HepG2 (cell line): ENCODE measurements at regions not wholly inside any gene's neighbourhood (a gene's known extent, or its start where the extent isn't known, plus 50 kb on each side); places are given as distances from the start of the nearest gene placed in this dataset.

ENCODE experiments used
- ATAC-seq: fragments of 200-7000 bp; cut with Tn5 transposase; 3 replicates; pipeline ENCODE4 v1.9.1; 2020; ENCODE audit warnings: mild to moderate bottlenecking, moderate library complexity
- BruUV-seq: library from RNA; stranded (reverse); fragments of 400-500 nt; replicated peaks from 2 replicates; lab custom pipeline; 2021; lab: Mats Ljungman, UMichigan
- CTCF ChIA-PET: fragments of 300-600 bp; formaldehyde crosslinking; extraction: SDS; loops from one replicate; lab custom pipeline; 2021; ENCODE audit warnings: low total read pairs, inconsistent platforms, low intra/inter-chr PET ratio; lab: Yijun Ruan, JAX
- POLR2A ChIA-PET: fragments of 350-600 bp; sonication (Branson Sonifier 250); formaldehyde crosslinking; loops from one replicate; lab custom pipeline; 2020; ENCODE audit warnings: antibody characterized with exemption, inconsistent platforms; lab: Yijun Ruan, JAX
- DNase-seq: peaks from one replicate; pipeline ENCODE4 v3.0.0-alpha.2; 2015; ENCODE audit warnings: low spot score
- FAIRE-seq: peaks from 3 replicates; lab custom pipeline; 2011; peaks lifted over from hg19 to GRCh38; lab: Jason Lieb, UNC
- H2AFZ ChIP-seq: one replicate; pipeline ENCODE4 v1.6.1; 2011; ENCODE audit warnings: low read length, inconsistent platforms
- H3K27ac ChIP-seq: fragments of 300-600 bp; 3 replicates; pipeline ENCODE4 v1.8.0; 2011; ENCODE audit warnings: mixed run types, mild to moderate bottlenecking, mixed read lengths, low read length, inconsistent platforms; ENCODE audit not compliant: insufficient read depth; ENCODE audit errors: extremely low read length
- H3K27me3 ChIP-seq, 2 experiments: fragments of 200-600 bp in 1 of 2; 2 replicates in 1 of 2; 3 replicates in 1 of 2; pipeline versions ENCODE4 v1.6.0 to v1.8.0; 2011; ENCODE audit warnings: low read length in 2 of 2, mild to moderate bottlenecking in 2 of 2, moderate library complexity in 2 of 2, inconsistent platforms in 1 of 2; ENCODE audit not compliant: insufficient read depth in 2 of 2, control insufficient read depth in 1 of 2
- H3K36me3 ChIP-seq, 2 experiments: fragments of 200-600 bp in 1 of 2; replicated peaks in 1 of 2; 2 replicates in 1 of 2; 3 replicates in 1 of 2; pipeline versions ENCODE4 v1.5.1 to v1.8.0; 2011; ENCODE audit warnings: low read length in 2 of 2, inconsistent platforms in 1 of 2; ENCODE audit not compliant: insufficient read depth in 2 of 2, control insufficient read depth in 1 of 2
- H3K4me1 ChIP-seq: 2 replicates; pipeline ENCODE4 v1.5.1; 2012; ENCODE audit warnings: low read length, inconsistent platforms; ENCODE audit not compliant: insufficient read depth
- H3K4me2 ChIP-seq: 2 replicates; pipeline ENCODE4 v1.6.0; 2011; ENCODE audit warnings: low read depth, low read length, inconsistent platforms
- H3K4me3 ChIP-seq, 3 experiments: fragments of 200-600 bp in 1 of 3; sonication (generic), shearing (Covaris generic) in 1 of 3; replicated peaks in 1 of 3; 2 replicates each; pipeline ENCODE4 v1.5.1; 2011 to 2016; ENCODE audit warnings: low read length in 3 of 3, inconsistent platforms in 2 of 3, low read depth in 2 of 3, mild to moderate bottlenecking in 2 of 3, control low read depth in 1 of 3, mixed read lengths in 1 of 3; ENCODE audit not compliant: insufficient read depth in 1 of 3
- H3K79me2 ChIP-seq: one replicate; pipeline ENCODE4 v1.6.1; 2011; ENCODE audit warnings: low read length, inconsistent platforms; ENCODE audit not compliant: insufficient read depth
- H3K9ac ChIP-seq: 2 replicates; pipeline ENCODE4 v1.6.0; 2011; ENCODE audit warnings: mild to moderate bottlenecking, low read depth, low read length, inconsistent platforms; ENCODE audit not compliant: insufficient read depth
- H3K9me3 ChIP-seq: 2 replicates; pipeline ENCODE4 v1.5.1; 2012; ENCODE audit warnings: mild to moderate bottlenecking, low read length
- H4K20me1 ChIP-seq: 2 replicates; pipeline ENCODE4 v1.6.0; 2011; ENCODE audit warnings: inconsistent platforms, mild to moderate bottlenecking, low read length, moderate library complexity; ENCODE audit not compliant: insufficient read depth
- CEBPG ChIP-seq: IDR thresholded peaks from 2 replicates; pipeline ENCODE4 v1.6.1; 2016
- ELF4 ChIP-seq: sonication (generic); formaldehyde crosslinking; IDR thresholded peaks from 2 replicates; pipeline ENCODE4 v1.5.0; 2020; ENCODE audit warnings: missing genetic modification reagents, mild to moderate bottlenecking, moderate library complexity, borderline replicate concordance
- IRF9 ChIP-seq: sonication (generic); formaldehyde crosslinking; IDR thresholded peaks from 2 replicates; pipeline ENCODE4 v1.8.0; 2022; ENCODE audit warnings: missing genetic modification reagents, mild to moderate bottlenecking, borderline replicate concordance
- KDM5B ChIP-seq: sonication (generic); formaldehyde crosslinking; IDR thresholded peaks from 2 replicates; pipeline ENCODE4 v1.4.0; 2020; ENCODE audit warnings: missing genetic modification reagents, mild to moderate bottlenecking, borderline replicate concordance
- NFATC3 ChIP-seq: sonication (generic); formaldehyde crosslinking; IDR thresholded peaks from 2 replicates; pipeline ENCODE4 v1.5.1; 2020; ENCODE audit warnings: mild to moderate bottlenecking, missing genetic modification reagents
- REST ChIP-seq, 2 experiments: IDR thresholded peaks; 2 replicates each; pipeline ENCODE4 v1.6.1; 2011 to 2012; ENCODE audit warnings: low read length in 2 of 2, borderline replicate concordance in 1 of 2, low read depth in 1 of 2, mild to moderate bottlenecking in 1 of 2, moderate library complexity in 1 of 2
- RFX1 ChIP-seq: fragments of 450-650 bp; IDR thresholded peaks from 2 replicates; pipeline ENCODE4 v1.6.1; 2017
- SETDB1 ChIP-seq: sonication (generic); formaldehyde crosslinking; IDR thresholded peaks from 2 replicates; pipeline ENCODE4 v1.5.1; 2020; ENCODE audit warnings: missing genetic modification reagents, mild to moderate bottlenecking, borderline replicate concordance
- STAT5B ChIP-seq: sonication (generic); formaldehyde crosslinking; IDR thresholded peaks from 2 replicates; pipeline ENCODE4 v1.4.0; 2020; ENCODE audit warnings: missing genetic modification reagents
- TIGD3 ChIP-seq: sonication (generic); formaldehyde crosslinking; IDR thresholded peaks from 2 replicates; pipeline ENCODE4 v1.5.1; 2020; ENCODE audit warnings: mild to moderate bottlenecking, missing genetic modification reagents, borderline replicate concordance
- ZKSCAN1 ChIP-seq: fragments of 150-350 bp; IDR thresholded peaks from 2 replicates; pipeline ENCODE4 v1.6.1; 2014; ENCODE audit warnings: low read length
- ZNF275 ChIP-seq: sonication (generic); formaldehyde crosslinking; IDR thresholded peaks from 2 replicates; pipeline ENCODE4 v1.8.0; 2022; ENCODE audit warnings: missing genetic modification reagents, mild to moderate bottlenecking, inconsistent platforms, borderline replicate concordance
- ZNF441 ChIP-seq: sonication (generic); formaldehyde crosslinking; IDR thresholded peaks from 2 replicates; pipeline ENCODE4 v1.7.0; 2021; ENCODE audit warnings: missing genetic modification reagents, borderline replicate concordance
- ZNF468 ChIP-seq: sonication (generic); formaldehyde crosslinking; IDR thresholded peaks from 2 replicates; pipeline ENCODE4 v1.8.0; 2022; ENCODE audit warnings: mild to moderate bottlenecking, moderate library complexity, missing genetic modification reagents
- in situ Hi-C: cut with HindIII; loops from 2 replicates; pipeline ENCODE4 v1.10.0; 2017; ENCODE audit warnings: low pct_unique_long_range_greater_than_20kb; ENCODE audit not compliant: extremely low pct_ligation_motif_present
- intact Hi-C: fragments of 100-400 bp; cut with micrococcal nuclease; formaldehyde crosslinking; loops from one replicate; pipeline ENCODE4 v1.10.0; 2022; ENCODE audit not compliant: unreplicated experiment

GRCh38 chr10:9688711-9689110 is 1329.0 kb upstream of the CELF2 start:
- DNase-seq (no peak), ATAC-seq (no peak)
- intact Hi-C loops = no loop called here
- CTCF ChIA-PET = no interaction called here
- no peak overlapping the region for H3K27ac ChIP-seq
- no peaks in the 10 kb centered on the region for H3K27me3 ChIP-seq
- no peaks in the 10 kb centered on the region for H3K4me1 ChIP-seq
- H3K79me2 ChIP-seq = no peaks in the 10 kb centered on the region
- TF ChIP-seq TIGD3 (CRISPR knock-in tag) (no peak), ELF4 (CRISPR knock-in tag) (no peak), CEBPG (CRISPR knock-in tag) (no peak), ZKSCAN1 (no peak), STAT5B (CRISPR knock-in tag) (no peak), NFATC3 (CRISPR knock-in tag) (no peak), RFX1 (no peak), SETDB1 (no peak), ZNF441 (CRISPR knock-in tag) (no peak), IRF9 (CRISPR knock-in tag) (no peak), KDM5B (CRISPR knock-in tag) (no peak), ZNF468 (CRISPR knock-in tag) (no peak), ZNF275 (CRISPR knock-in tag) (no peak), REST (IDR thresholded peaks at IDR 0.05; ENCODE audit: borderline replicate concordance in 1 of 2, low read depth in 1 of 2, low read length in 2 of 2) (no peak)
- TF ChIP-seq, all 625 proteins: peak for 0
- in situ Hi-C loops = no loop called here
- BruUV-seq = no TSS peak
- Histone ChIP-seq H3K36me3 (no peaks in the 10 kb centered on the region), H3K9ac (no peak overlapping the region), H3K4me2 (no peak overlapping the region), H4K20me1 (no peaks in the 10 kb centered on the region), H2AFZ (no peak overlapping the region), H3K4me3 (no peak overlapping the region), H3K9me3 (peaks cover 79% of the 10 kb centered on the region)
- POLR2A ChIA-PET = no interaction called here
- no peak for FAIRE-seq
